GM10266 (cell line): ENCODE measurements at regions not wholly inside any gene's neighbourhood (a gene's known extent, or its start where the extent isn't known, plus 50 kb on each side); places are given as distances from the start of the nearest gene placed in this dataset.
"Not testable (repeated sequence)": the region's sequence is repeated elsewhere in the genome, so short reads cannot be mapped to it uniquely, and the experiment has no call there.

Source experiments
- DNase-seq: peaks from one replicate; pipeline ENCODE4 v3.0.0; 2012; ENCODE audit errors: extremely low spot score
- CTCF ChIP-seq: IDR thresholded peaks from 2 replicates; pipeline ENCODE4 v1.5.1; 2012; ENCODE audit warnings: mild to moderate bottlenecking, low read depth; ENCODE audit not compliant: control insufficient read depth, insufficient read depth; ENCODE audit errors: missing control alignments

- TF ChIP-seq CTCF: no peak
Measured at GRCh38 chr10:30709700-30710358, 80.3 kb upstream of the LYZL2 start.

GRCh38 chr10:30709229-30709628, 79.7 kb upstream of the LYZL2 start:
- no peak for DNase-seq
- TF ChIP-seq CTCF: no peak

More at GRCh38 chr10:30709700-30710358, 80.3 kb upstream of the LYZL2 start:
- no peak for DNase-seq

GRCh38 chr10:30708234-30708633, 78.7 kb upstream of the LYZL2 start:
- TF ChIP-seq CTCF: no peak

GRCh38 chr10:30706189-30706588, 76.6 kb upstream of the LYZL2 start:
- DNase-seq: not testable (repeated sequence)

More at GRCh38 chr10:30708234-30708633, 78.7 kb upstream of the LYZL2 start:
- DNase-seq: no peak

GRCh38 chr10:30705625-30706149, 76.1 kb upstream of the LYZL2 start:
- DNase-seq: no peak
- no peak for TF ChIP-seq CTCF

- DNase-seq: no peak
- no peak for TF ChIP-seq CTCF
Measured at GRCh38 chr10:30705101-30705624, 75.6 kb upstream of the LYZL2 start.

- not testable (repeated sequence) for DNase-seq
Measured at GRCh38 chr10:30704601-30705100, 75.1 kb upstream of the LYZL2 start.

- no peak for DNase-seq
- TF ChIP-seq CTCF: no peak
Measured at GRCh38 chr10:30704026-30704600, 74.6 kb upstream of the LYZL2 start.

- DNase-seq: not testable (repeated sequence)
Measured at GRCh38 chr10:30703446-30703845, 73.9 kb upstream of the LYZL2 start.
